GM18508 (cell line): ENCODE measurements at regions not wholly inside any gene's neighbourhood (a gene's known extent, or its start where the extent isn't known, plus 50 kb on each side); places are given as distances from the start of the nearest gene placed in this dataset.

Experiments used
- ATAC-seq: cut with Tn5 transposase; IDR thresholded peaks from one replicate; pipeline ENCODE4 v1.9.1; 2021; ENCODE audit warnings: moderate number of reproducible peaks; ENCODE audit not compliant: insufficient read depth, unreplicated experiment

DNA sequence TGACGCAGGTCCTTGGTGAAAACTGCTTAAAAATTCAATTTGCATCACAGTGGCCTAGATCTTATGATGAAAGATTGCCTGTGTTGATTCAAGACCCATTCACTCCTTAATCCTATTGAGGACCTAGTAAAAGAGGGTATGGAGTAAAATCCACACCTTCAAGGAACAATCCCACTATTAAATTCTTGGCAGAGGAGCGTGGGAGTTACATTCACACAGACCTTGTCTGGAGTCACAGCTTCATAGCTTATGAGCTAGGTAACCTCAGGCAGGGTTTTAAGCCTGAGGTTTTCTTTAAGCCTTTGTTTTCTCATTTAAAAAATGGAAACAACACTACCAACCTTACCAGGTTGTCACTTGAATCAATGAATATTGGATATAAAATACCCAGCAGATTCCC is 566.5 kb upstream of the ZNF462 start:
- ATAC-seq, result no peak

- no peak for ATAC-seq
Measured at GRCh38 chr9:106298997-106299396, 564.0 kb upstream of the ZNF462 start.

DNA sequence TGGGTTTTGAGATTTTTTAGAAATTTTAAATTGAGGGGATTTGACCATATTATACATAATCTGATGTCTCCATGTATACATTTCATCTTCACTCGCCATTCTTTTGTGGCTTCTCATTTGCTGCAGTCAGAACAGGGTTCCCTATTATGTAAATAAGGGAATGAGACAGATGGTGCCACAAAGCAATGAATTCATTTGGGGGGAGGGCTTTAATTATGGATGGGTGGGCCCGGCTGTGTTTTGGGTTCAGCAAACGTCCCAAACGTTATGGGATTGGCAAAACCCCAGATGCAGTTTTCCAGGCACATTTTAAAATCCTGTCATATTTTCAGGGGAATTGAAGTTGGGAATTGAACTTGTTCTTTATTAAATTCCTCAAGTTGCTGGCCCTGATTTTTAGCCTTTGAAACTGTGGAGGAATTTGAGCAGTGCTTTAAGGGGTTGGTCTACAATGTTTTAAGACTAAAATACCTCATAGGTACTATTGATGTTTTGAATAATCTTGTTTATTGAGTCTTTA is 558.5 kb upstream of the ZNF462 start:
- ATAC-seq, result no peak

GRCh38 chr9:106305428-106306133 is 557.4 kb upstream of the ZNF462 start:
- no peak for ATAC-seq

DNA sequence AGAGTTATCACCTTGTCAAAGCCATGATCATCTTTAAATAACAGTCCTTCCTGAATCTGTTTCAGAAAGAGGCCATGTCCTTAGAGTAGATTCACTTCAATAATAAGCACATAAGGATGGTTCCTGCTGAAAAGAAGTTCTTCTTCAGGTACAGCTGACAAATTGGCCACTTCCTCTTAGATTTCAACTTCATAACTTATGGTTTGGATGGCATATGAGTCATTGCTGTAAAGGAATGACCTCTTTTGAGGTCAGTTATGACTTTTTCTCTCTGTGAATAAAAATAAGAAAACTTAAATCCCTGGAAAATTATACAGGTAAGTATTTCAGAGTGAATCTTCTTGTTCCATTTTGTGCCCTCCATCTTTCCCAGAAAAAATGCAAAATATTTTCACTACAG is 555.3 kb upstream of the ZNF462 start:
- ATAC-seq, result no peak

- no peak for ATAC-seq
Measured at GRCh38 chr9:106309925-106310324, 553.0 kb upstream of the ZNF462 start.

DNA sequence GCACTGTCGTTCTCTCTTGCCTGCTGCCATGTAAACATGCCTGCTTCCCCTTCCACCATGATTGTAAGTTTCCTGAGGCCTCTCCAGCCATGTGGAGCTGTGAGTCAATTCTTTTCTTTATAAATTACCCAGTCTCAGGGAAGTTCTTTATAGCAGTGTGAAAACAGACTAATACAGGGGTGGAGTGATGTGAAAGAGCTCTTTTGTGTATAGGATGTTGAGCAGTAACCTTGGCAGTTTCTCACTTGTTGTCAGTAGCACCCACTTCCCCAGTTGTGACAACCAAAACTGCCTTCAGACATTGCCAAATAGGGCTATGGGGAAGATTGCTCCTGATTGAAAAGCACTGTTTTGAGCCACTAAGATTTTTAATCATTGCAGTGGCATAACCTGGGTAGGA is 552.2 kb upstream of the ZNF462 start:
- ATAC-seq, result no peak

- ATAC-seq, result no peak
Measured at GRCh38 chr9:106312906-106313305, 550.1 kb upstream of the ZNF462 start.

- no peak for ATAC-seq
Measured at GRCh38 chr9:106314476-106314875, 548.5 kb upstream of the ZNF462 start.

DNA sequence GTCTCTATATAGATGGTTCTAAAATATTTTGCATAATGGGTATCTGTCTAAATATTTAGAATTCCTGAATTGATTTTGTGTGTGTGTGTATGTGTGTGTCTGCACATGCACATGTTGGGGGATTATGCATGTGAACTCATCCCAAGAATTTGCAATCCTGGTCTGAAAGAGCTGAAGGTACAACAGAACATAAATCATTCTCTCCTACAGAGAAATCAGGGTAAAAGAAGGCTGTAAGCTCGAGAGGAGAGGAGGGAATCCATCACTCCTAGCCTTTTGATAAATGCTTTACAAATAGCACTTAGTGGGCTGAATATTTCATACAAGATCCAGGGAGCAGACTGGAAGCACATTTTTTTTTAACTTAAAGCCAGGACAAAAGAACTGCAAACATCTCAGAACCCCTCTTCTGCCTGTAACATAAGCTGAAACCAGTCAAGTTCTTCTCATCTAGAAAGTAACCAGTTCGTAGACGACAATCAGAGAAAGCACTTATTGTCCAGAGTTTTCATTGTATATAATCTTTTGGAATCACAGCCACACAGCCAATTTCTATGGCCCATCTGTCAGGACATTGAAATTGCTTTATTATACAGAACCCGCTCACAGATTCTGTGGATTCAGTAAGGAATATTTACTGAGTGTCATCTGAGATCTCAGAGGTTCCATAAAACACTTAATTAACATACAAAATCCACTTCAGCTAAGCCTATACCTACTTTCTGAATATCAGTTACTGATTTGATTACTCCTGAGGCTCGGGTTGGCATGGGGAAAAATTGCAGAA is 541.4 kb upstream of the ZNF462 start:
- no peak for ATAC-seq

DNA sequence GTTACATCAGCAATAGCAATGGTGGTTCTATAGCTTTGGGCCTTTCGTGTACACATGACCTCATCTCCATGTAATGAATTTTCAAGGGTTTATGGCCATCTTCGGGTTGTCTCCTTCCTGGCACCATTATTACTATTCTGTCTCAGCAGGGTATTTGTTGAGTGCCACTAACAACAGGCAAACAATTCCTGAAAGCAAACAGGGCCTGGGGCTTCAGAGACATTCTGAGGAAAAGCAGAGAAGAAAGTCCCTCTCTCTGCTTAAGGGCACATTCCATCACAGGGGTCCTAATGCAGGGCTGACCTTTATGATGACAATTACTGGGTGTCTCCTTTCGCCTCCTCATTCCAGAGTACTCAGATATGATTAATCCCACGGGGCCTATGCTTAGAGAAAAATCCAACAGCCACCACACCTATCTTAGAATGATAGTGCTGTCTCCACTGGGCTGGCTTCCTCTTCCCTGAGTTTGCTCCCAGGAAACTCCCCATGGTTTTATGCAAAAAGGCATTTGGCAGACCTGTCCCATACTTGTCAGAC is 540.2 kb upstream of the ZNF462 start:
- ATAC-seq, result no peak

- ATAC-seq, result no peak
Measured at GRCh38 chr9:106324053-106324585, 538.8 kb upstream of the ZNF462 start.

DNA sequence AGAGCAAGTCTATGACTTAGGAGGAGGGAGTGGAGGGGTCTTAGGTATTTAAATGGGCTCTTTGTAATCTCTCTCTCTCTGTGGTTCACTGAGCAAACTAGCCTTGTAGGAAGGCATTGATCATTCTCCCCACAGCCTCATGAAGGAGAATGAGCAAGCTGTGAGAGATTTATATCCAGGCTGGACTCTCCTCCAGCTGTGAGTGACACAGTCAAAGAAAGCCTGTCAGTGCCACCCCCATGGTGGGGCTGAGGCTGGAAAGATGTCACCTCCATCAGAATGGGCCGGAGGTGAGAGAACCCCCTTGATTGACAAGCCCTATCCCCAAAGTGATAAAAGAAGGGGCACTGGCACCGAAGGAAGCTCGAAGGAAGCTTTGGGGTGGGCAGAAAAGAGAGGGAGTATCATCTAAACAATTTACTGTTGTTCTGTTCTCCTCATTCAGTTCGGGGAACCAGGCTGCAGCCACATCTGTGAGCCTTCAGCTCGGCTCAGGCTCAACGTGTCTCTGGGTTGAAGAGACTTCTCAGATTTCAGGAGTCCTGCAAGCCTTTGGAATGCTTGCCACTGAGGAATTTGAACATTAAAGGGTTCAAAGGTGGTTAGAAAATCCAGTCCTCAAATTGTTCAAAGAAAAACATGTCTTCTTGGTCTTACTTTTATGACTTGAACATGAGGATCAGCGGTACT is 538.2 kb upstream of the ZNF462 start:
- no peak for ATAC-seq

DNA sequence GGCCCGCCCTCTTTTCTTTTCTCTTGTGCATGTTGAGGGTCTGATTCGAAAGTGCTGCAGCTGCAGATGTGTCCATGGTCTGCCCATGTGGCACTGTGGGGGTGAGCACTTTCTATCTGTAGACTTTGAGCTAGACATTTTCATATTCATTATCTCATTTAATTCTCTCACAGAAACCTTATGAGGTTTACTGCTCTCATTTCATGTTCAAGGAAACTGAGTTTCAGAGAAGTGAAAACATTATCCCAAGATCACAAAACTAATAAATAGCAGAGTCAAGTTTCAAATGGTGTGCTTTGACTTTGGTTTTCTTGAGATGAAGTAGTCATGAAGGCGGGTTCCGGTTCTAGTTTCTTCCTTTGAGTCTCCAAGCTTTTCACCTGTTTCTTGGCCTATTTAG is 536.5 kb upstream of the ZNF462 start:
- no peak for ATAC-seq

DNA sequence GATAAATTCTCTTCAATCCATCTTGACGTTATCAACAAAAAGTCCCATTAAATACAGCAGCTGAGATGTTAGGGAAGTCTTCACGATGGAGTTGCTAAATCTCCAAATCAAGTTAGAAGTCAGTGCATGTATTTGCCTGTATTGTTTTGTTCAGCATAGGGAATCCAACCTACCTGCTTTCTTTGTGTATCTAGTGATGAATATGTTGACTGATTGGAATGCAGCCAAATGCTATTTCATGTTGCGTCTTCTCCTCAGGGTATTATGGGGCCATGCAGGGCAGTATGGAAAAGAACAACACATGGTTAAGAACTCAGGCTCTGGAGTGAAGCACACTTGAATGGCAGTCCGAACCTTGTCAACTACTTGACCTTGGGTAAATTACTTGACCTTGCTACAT is 529.5 kb upstream of the ZNF462 start:
- ATAC-seq, result no peak

DNA sequence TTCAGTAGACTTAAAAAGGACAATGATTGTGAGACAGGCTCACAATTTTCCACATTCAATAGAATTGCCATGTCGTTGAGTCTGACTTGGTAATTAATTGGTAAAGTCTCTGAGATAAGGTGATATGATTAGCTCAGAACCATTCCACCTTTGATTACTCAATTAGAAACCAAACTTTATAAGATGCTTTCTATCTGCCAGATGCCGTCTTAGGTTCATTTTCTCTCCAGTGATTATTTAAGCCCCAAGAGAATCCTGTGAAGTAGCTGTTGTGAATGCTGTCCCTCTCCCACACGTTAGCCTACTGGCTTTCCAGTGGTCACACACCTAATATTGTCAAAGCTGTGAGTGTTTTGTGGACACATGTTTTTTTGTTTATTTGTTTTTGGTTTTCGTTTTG is 528.9 kb upstream of the ZNF462 start:
- ATAC-seq, result no peak

GRCh38 chr9:106339882-106340281 is 523.1 kb upstream of the ZNF462 start:
- no peak for ATAC-seq

DNA sequence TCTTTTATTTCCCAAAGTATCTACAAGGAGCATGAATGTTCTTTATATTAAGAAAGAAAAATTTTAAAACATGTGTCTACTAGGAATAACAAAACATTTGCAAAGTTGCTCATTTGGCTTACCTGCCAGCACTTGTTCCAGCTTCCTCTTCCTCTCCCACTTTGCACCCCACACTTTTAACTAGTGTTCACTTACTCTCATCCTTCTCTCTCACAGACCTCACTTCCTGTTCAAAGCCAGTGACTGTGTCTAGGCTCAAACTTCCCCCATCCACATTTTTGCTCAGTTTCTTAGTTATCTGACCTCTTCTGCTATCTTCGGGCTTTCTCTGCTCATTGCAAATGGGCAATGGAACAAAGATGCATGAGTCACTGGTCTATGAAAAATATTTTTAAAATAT is 512.2 kb upstream of the ZNF462 start:
- no peak for ATAC-seq

GRCh38 chr9:106356924-106357323 is 506.0 kb upstream of the ZNF462 start:
- no peak for ATAC-seq

DNA sequence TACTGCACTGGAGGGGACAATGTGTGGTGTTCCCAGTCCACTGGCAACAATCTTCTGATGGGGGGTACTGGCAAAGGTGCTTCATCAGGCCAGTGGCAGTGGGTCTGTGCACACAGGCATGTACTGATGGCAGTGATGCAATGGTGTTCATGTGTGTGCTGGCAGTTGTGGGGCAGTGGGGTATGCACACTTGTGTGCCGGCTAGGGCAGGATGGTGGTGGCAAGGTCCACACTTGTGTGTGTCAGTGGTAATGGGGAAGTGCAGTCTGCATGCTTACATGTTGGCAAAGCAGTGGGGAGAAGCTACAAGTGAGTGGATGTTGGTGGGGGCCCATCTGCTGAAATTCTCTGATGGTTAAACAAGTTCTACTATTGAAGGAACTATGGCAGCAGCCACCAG is 504.6 kb upstream of the ZNF462 start:
- ATAC-seq, result no peak

DNA sequence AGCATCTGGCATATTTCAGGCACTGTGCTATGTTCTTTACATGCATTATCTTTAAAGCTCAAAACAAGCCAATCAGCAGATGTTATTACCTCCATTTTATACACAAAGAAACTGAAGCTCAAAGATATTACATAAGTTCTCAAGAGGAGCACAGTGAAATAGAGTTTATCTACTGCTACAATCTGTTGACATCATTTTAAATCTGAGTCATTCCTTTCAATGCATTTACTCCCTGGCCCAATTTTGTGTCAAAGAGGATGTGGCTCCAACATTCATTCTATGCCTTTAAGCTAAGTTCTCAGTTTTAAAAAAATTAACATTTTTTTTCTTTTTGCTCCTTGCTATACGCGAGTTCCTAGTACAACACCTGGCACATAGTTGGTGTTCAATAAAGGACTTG is 486.3 kb upstream of the ZNF462 start:
- no peak for ATAC-seq
